HG03460 (cell line): ENCODE measurements at regions not wholly inside any gene's neighbourhood (a gene's known extent, or its start where the extent isn't known, plus 50 kb on each side); places are given as distances from the start of the nearest gene placed in this dataset.
"Not testable (repeated sequence)": the region's sequence is repeated elsewhere in the genome, so short reads cannot be mapped to it uniquely, and the experiment has no call there.

Source experiments
- ATAC-seq: cut with Tn5 transposase; IDR thresholded peaks from one replicate; pipeline ENCODE4 v1.9.1; 2021; ENCODE audit not compliant: unreplicated experiment

DNA sequence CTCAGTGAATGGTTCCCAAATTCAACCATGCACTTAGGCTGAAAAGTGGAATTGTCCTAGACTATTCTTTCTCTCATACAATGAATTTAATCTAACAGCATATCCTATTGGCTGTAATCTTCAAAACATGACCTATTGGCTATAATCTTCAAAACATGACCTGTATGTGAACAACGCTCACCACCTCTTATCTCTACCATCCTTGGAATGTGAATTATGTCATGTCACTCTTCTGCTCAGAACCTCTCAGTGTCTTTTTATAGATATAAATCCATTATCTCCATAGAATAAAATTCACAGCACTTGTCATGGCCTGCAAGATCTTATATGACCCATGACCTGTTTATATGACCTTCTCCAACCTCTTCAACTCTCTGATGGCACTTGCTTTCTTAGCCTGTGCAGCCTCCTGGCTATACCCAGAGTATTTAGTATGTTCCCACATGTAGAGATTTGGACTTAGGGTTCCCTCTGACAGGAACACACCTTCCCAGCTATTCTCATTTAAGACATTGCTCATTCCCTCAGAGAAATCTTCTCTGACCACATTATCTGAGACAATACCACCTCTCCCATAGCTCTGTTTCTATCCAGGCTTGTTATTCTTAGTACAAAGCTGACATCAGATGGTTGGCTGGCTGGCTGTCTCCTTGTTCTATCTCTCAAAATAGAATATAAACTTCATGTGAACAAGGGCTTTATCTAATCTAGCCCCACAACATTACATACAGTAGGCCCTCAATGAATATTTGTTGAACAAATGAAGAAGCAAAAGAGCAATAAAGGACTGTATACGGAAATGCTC, 275.0 kb upstream of the PREP start:
- no peak for ATAC-seq

DNA sequence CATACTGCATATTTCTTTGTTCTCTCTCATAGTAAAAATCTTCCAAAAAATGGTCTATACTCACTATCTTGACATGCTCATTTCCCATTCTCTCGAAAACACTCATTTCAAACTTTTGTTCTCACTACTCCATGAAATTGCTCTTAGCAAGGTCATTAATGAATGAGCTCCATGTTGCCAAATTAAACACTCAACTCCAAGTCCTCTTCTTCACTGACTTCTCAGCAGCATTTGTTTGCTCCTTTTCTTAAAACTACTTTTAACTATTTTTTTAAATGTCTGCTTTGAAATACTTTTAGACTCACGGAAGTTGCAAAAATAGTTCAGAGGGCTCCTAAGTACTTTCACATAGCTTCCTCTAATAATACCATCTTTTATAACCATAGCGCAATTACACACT, 274.0 kb upstream of the PREP start:
- no peak for ATAC-seq

DNA sequence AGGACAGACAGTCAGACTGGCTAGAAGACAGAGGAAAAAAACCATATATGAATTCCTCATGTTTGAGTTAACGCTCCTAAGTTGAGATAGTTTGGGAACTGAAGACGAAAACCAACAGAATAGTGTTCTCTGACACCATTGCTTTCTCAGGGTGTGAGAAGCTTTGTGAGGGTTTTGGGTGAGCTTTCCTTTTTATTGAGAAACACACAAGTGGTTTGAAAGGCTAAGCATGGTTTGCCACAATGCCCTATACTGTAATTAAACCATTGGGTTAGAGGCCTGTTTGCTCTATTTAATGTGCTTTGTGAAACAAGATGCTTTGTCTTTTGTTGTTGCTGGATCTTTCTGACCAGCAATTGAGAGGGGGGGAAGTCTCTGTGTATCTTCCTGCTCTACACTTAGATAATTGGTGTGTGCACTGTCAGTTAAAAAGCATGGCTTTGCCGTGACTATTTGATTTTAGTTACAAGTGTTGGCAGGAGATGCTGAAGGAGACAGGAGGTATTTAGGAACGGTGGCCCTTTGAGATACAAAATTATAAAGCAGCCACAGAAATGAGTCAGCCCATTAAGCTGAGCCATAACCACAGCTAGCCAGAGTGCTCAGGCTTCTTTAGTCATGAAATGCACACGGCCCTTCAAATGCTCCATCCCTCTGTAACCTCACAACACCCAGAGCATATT, 273.0 kb upstream of the PREP start:
- ATAC-seq: no peak

DNA sequence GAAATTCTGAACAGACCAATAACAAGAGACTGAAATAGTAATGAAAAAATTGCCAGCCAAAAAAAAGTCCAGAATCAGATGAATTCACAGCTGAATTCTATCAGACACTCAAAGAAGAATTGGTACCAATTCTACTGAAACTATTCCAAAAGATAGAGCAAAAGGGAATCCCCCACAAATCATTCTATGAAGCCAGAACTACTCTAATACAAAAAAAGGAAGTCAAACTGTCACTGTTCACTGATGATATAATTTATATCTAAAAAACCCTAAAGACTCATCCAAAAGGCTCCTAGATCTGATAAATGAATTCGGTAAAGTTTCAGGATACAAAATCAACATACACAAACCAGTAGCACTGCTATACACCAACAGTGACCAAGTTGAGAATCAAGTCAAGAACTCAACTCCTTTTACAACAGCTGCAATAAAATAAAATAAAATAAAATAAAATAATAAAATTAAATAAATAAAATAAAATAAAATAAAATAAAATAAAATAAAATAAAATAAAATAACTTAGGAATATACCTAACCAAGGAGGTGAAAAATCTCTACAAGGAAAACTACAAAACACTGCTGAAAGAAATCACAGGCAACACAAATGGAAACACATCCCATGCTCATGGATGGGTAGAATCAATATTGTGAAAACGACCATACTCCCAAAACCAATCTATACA, 270.1 kb upstream of the PREP start:
- ATAC-seq: not testable (repeated sequence)

DNA sequence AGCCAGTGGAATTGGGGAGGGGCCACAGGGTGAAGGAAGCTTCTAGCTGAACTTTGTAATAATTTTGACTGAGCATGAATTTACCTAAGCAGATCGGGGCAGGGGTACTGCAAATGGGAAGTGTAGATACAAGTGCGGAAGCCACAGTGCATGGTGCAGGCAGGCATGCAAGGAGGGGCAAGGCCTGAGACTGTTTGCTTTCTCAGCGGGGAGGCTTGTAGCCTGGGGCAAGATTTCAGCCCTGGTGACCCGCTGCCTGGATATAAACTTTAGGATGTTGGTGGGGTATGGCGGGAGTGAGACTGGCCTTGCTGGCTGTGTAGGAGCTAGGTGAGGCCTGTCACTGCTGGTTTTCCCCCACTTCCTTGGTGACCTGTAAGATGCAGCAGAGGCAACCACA, 266.4 kb upstream of the PREP start:
- no peak for ATAC-seq

DNA sequence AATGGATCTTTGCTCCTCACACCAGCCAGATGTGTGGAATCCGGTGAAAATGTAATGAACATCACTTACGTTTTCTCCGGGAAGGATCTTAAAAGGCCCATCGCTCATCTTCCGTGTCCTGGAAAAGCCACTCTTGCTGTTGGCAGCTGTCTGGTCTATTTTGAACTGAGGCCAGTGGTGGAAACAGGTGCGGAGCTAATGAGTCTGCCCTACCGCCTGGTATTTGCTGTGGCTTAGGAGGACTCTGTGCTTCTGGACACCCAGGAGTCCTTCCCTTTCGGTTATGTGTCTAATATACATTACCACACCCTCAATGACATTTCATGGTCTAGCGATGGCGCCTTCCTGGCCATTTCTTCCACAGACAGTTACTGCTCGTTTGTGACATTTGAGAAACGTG, 264.2 kb upstream of the PREP start:
- ATAC-seq: no peak

DNA sequence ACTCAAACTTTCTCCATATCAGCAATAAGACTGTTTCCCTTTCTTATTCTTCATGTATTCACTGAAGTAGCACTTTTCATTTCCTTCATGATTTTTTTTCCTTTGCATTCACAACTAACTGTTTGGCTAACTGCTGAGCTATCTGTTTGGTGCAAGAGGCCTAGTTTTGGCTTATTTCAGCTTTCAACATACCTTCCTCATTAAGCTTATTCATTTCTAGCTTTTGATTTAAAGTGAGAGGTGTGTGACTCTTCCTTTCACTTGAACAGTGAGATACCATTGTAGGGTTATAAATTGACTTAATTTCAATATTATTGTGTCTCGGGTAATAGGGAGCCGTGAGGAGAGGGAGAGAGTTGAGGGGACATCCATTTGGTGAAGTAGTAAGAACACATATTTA, 262.0 kb upstream of the PREP start:
- no peak for ATAC-seq

DNA sequence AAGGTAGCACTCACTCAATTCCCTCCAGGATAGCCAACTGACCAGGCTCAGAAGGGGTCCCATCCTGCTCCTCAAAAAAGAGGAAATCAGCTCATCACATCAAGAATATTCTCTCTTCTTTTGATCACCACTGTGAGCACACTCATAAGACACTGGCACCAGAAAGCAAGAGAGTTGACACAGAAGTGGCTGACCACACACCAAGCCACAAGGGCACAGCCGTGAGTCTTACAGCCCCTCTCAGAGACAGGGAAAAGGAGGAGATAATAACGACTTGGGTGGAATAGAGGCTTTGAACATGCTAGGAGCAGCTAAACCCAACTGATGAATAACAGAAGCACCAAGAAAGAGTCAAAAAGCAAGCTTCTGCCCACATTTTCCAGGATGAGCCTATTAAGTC, 249.1 kb upstream of the PREP start:
- no peak for ATAC-seq

DNA sequence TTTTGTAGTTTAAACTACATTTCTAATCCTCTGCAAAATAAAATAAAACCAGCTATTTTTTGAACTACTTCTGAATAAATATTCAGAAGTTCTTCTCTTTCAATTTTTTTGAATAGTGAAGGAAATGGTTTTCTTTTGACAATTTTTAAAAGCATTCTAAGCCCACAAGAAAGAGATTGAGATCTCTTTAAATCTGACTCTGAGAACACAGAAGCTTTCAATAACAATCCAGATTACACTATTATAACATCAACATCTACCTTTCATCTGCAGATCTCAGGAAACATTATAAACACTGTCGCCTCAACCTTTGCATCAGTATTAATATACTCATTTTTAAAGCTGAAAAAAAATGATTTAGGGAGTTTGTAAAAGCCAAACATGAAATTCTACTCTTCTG, 247.5 kb upstream of the PREP start:
- no peak for ATAC-seq

DNA sequence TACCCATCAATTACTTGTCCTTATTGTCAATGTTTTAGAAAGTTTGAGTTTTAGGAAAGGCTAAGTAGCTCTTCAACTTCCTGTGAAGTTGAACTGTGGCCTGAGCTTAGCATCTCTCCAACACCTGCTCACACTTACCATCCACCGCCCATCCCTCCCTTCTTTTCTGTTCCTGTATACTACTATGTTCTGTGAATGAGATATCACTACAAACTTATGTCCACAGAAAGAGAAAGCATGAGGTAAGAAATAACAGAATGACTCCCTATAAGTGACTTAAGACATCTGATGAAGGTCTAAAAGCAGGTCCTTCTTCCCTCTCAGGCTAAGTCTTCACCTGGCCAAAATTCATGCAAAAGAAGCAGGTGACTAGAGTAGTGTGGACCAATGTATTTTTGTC, 246.3 kb upstream of the PREP start:
- no peak for ATAC-seq

DNA sequence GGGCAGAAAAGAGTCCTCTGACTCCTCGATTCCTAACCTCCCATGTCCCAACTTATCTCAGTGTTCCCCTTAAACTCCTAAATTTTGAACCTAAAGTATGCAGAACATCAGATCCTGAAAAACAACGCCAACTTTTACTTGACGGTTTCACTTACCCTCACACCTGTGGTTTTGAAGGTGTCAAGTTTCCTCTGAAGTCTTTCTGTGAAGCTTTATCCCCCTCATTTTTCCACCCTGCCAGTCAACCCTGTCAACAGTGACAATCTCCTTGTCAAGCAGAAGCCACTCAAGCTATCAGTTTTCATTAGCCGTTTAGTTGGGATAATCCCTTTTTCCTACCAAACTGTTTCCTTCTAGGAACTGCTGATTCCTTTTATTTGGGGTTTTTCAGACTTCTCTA, 245.4 kb upstream of the PREP start:
- ATAC-seq: no peak

DNA sequence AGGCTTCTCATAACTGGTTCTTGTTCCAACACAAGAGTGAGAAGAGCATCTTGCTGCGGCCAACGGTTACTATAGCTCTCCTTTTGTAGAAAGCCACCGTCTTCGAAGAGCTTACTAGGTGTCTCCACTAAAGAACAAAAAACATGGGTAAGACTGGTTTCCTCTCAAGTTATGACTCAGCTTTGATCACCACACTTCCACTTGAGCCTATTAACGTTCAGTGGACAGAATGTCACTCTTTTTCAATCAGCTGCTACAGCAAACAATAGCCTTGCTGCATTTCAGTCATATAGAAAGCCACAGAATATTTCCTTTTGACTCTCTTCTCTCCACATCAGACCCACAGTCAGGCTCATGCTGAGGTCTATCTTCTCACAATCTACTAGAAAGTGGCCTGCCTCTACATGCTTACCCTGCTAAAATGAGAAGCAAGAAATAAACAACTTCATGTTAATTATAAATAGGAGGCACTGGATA, 243.5 kb upstream of the PREP start:
- ATAC-seq: peak; percentile 88

DNA sequence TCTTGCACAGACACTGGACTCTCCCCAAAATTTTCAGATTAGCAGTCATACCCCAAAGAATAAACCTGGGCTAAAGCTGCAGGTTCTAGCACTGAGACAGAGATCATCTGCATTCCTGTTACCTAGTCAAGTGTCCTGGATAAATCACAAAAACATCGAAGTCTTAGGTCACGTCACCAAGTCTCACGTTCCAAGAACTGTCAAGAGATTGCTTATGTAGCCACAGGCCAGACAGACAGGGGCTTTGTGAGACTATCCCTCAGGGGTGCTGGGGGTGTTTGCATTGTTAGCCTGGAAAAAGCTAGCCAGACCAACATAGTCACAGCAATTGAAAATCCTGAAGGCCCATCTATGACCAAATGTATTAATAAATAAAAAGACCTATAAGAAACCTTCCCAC, 243.1 kb upstream of the PREP start:
- no peak for ATAC-seq

DNA sequence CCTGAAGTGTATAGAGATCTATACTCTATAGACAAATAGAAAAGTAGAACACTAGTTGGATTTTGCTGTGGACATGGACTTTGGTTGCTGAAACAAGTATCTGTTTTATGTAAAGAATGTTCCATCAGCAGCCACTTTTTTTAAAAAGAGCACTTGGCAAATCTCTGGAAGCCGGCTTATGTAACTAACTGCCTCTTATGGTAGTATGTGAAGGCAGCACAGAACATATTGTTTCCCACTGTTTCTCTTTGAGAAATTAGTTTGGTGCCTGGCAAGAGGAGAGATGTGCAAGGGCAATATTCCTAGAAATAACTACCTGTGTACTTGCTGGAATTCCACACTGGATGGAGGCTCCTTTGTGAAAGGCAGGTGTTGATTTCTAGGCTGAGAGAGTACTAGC, 242.3 kb upstream of the PREP start:
- ATAC-seq: no peak

DNA sequence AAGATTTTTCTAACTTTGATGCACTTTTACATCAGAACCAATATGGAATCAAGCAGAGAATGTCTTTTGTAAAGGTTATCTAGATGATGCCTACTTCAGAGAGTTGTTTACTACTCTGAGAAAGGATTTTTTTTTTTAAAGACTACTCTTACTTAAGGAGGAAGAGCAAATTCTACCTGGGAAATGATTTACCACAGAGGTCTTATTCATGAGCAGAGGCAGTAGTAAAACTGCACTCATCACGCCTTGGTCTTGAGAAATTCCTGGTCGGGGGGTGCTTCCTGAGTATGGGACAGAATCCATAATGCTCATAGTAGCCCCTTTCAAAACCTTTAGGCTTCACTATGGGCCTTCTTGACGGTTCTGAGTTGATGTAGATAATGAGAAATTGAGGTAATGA, 241.8 kb upstream of the PREP start:
- no peak for ATAC-seq

DNA sequence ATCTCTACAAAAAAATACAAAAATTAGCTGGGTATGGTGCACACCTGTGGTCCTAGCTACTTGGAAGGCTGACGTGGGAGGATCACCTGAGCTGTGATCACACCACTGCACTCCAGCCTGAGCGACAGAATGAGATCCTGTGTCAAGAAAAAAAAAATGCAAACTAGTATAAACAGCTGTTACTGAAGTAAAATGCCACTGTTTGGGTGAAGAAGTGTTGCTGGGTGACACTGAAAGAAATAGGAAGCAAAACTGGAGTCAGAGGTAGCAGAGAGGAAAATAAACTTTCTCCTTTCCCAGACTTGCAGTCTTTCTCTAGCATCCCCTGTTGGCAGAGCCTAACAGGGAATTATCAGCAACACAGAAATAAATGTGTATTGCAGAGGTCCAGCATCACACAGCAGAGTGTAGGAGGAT, 241.2 kb upstream of the PREP start:
- ATAC-seq: no peak

DNA sequence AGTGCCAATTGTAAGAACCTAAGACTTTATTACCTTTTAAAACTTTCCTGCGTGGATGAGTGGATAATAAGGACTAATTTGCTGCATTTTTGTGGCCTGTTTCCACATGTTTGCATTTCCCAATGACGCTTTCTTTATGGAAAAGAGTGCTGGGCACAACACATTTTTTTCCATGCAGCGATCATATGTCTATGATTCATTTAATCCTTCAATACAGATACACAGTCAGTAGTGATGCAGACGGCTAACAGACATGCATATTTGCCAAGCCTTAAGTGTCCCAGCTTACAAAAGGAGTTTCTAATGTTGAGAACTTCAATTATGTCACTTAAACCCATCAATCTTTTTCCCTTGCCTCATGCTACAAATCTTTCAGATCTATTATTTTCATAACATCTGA, 239.8 kb upstream of the PREP start:
- ATAC-seq: no peak

DNA sequence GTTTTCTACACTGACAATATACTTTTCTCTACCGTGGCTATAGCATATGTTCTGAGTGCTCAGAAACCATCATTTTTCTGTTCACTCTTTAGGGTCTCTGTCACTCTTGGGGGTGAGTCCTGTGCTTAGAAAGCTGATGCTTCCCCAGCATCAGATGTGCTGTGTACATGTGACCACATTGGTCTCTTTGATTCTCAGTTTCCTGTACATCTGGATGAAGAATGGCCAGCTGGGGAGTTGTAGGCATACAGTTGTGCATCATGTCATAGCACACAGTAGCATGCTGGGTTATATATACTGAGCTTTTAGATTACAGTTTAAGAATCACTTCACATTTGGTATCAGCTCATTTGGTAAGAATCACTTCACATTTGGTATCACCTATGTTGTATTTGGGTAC, 238.6 kb upstream of the PREP start:
- no peak for ATAC-seq

DNA sequence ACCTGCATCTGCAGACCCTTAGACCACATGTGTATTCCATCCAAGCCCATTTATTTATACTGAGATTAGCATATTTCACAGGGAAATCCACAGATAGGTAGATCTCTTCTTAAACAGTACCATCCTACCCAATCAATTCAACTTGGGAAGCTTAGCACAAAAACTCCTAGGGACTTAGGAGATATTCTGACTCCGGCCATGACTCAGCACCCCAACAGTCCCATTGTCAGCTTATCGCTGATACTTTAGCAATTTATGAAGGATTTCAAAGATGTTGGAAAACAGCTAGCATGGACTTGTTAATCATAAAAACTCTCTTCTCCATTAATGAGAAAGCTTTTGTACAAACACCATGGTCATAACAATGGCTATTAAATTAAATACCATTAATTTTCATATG, 236.2 kb upstream of the PREP start:
- no peak for ATAC-seq

DNA sequence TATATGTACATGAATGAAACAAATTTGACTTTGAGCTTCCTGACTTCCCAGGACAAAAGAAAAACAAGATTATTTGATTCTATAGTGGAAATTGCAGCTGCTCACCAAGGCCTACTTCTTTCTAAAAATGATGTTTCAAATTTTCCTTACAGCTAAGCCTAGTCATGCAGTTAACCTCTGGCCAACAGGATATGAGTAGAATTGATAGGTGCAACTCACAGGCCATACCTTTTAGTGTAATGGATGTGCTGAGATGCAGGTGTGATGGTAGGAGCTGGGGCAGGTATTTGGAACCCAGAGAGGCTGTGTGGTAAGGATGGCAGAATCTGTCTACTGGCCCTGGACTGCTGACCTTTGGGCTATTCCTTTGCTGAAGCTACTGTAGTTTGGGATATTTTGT, 230.9 kb upstream of the PREP start:
- ATAC-seq: no peak

DNA sequence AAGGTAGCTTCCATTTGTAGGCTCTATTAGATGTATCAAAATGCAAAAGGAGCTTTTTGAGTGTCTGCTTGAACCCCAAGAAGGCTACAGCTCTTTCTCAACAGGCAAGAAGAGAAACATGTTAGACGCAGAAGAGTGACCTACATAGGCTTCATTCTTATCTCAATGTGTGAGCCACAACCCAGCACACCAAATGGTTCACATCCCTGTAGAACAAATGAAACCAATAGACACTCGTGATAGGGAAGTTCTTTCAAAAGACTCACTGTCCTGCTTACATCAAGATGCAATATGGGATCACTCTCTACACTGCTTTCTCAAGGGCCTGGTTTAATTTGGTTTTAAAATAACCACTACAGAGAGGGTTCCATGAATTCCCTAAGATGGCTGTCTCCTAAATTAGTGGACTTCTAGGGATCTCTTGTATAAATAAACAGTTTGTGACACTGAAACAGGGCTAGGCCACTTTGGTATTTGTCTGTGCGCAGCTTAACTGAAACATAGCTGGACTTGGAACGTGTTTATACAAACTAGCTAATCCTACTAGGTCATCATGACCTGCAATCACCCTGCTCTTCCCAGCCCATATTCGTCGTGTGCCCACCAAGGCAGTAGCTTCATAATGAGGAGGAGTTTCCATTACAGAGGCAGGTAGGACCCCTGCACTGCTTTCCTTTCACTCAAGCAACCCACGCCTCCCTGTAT, 225.4 kb upstream of the PREP start:
- no peak for ATAC-seq
